ENCODE measurements at regions not wholly inside any gene's neighbourhood (a gene's known extent, or its start where the extent isn't known, plus 50 kb on each side); places are given as distances from the start of the nearest gene placed in this dataset.

DNA sequence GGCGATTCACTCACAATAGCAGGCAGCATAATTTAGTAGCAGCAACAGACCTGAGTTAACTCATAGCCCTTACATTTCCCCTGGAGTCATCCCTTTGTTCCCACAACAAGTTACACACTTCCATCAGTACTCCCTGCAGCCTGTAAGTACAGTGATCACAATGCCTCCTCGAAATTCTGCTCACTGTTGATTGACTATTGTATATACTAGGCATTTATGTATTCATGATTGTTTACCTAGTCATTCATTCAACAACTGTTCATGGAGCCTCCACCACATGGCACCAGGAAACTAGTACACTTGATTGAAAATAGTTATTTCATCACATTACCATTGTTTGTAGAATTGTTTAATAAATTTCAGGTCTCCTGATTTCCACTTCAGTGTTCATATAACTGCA is 71.4 kb upstream of the P3H2 start:
- TF ChIP-seq POLR2A (IDR thresholded peaks at IDR 0.05; ENCODE audit: low read length) (no peak), GATA1 (IDR thresholded peaks at IDR 0.05; ENCODE audit: low read depth, low read length) (no peak)
